A549 (cell line): ENCODE measurements at regions not wholly inside any gene's neighbourhood (a gene's known extent, or its start where the extent isn't known, plus 50 kb on each side); places are given as distances from the start of the nearest gene placed in this dataset.

Source experiments
- CBX2 ChIP-seq: fragments of 200-600 bp; sonication (generic); IDR thresholded peaks from 2 replicates; pipeline ENCODE4 v1.6.1; 2016; ENCODE audit warnings: low read depth, mild to moderate bottlenecking, borderline replicate concordance
- CEBPB ChIP-seq, 2 experiments: fragments of >200 bp in 1 of 2; sonication (Bioruptor Twin) in 1 of 2; formaldehyde crosslinking in 1 of 2; IDR thresholded peaks; 2 replicates each; pipeline ENCODE4 v1.6.1; 2012 to 2016
- MYC ChIP-seq: IDR thresholded peaks from 2 replicates; pipeline ENCODE4 v1.6.1; 2012; ENCODE audit warnings: mild to moderate bottlenecking, inconsistent platforms, low read length, improper control_type of control experiment, borderline replicate concordance
- POLR2A ChIP-seq: IDR thresholded peaks from 2 replicates; pipeline ENCODE4 v1.6.1; 2012; ENCODE audit warnings: mild to moderate bottlenecking, low read length
- RAD21 ChIP-seq, 2 experiments: fragments of >200 bp in 1 of 2; sonication (Bioruptor Twin) in 1 of 2; formaldehyde crosslinking in 1 of 2; IDR thresholded peaks in 1 of 2; conservative IDR thresholded peaks in 1 of 2; 2 replicates in 1 of 2; 3 replicates in 1 of 2; pipeline ENCODE4 v1.6.1; 2012 to 2018; ENCODE audit warnings: inconsistent platforms in 1 of 2
- SREBF2 ChIP-seq: fragments of 450-650 bp; IDR thresholded peaks from 2 replicates; pipeline ENCODE4 v1.6.1; 2014; ENCODE audit warnings: mild to moderate bottlenecking, moderate library complexity
- ZFP36 ChIP-seq: fragments of 450-650 bp; IDR thresholded peaks from 2 replicates; pipeline ENCODE4 v1.6.1; 2014; ENCODE audit warnings: borderline replicate concordance; ENCODE audit not compliant: partially characterized antibody
- TF ChIP-seq, protein P1 (sequence below): IDR thresholded peaks from 2 replicates; pipeline ENCODE4 v1.6.1; 2012
- TF ChIP-seq, protein P2 (sequence below): fragments of >200 bp; sonication (Bioruptor Twin); formaldehyde crosslinking; IDR thresholded peaks from 3 replicates; pipeline ENCODE4 v1.5.1; 2016
- TF ChIP-seq, protein P3 (sequence below): fragments of 450-650 bp; IDR thresholded peaks from 2 replicates; pipeline ENCODE4 v1.6.1; 2014; ENCODE audit warnings: antibody characterized with exemption
- TF ChIP-seq, protein P4 (sequence below): fragments of 200-600 bp; sonication (generic); IDR thresholded peaks from 2 replicates; pipeline ENCODE4 v1.6.1; 2016; ENCODE audit warnings: antibody characterized with exemption, mild to moderate bottlenecking, moderate library complexity

DNA sequence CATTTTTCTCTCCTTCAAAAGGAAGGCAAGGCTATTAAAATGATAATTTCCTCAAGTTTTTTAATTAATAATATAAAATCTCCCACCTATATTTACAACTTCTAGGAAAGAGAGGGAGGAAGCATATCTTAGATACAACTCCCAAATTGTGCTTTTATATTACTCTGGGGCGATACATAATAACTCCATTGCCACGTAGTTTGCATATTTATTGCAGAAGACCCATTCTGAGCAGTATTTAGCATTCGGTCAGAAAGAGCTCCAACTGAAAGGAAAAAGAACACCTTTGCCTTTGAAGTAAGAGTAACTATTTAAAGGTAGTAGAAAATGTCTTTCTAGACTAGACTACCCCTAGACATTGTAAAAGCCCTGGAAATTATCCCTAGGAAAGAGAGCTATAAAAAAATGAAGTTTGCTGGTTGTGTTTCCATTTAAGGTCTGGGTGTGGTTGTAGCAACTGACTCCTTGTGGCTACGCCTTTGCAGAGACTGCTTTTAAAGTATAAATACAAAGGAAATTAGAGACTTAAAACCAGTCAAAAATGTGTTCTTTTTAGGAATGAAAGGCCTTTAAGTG, 566.1 kb downstream of the ZNF608 start:
- TF ChIP-seq, protein P1, sequence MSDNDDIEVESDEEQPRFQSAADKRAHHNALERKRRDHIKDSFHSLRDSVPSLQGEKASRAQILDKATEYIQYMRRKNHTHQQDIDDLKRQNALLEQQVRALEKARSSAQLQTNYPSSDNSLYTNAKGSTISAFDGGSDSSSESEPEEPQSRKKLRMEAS: no peak
- TF ChIP-seq POLR2A (no peak), MYC (no peak), RAD21 (conservative IDR thresholded peaks at IDR 0.05 in 1 of 2, IDR thresholded peaks at IDR 0.05 in 1 of 2) (no peak), ZFP36 (no peak), CBX2 (no peak), SREBF2 (no peak), CEBPB (IDR thresholded peaks at IDR 0.05) (no peak)
- TF ChIP-seq, protein P2, sequence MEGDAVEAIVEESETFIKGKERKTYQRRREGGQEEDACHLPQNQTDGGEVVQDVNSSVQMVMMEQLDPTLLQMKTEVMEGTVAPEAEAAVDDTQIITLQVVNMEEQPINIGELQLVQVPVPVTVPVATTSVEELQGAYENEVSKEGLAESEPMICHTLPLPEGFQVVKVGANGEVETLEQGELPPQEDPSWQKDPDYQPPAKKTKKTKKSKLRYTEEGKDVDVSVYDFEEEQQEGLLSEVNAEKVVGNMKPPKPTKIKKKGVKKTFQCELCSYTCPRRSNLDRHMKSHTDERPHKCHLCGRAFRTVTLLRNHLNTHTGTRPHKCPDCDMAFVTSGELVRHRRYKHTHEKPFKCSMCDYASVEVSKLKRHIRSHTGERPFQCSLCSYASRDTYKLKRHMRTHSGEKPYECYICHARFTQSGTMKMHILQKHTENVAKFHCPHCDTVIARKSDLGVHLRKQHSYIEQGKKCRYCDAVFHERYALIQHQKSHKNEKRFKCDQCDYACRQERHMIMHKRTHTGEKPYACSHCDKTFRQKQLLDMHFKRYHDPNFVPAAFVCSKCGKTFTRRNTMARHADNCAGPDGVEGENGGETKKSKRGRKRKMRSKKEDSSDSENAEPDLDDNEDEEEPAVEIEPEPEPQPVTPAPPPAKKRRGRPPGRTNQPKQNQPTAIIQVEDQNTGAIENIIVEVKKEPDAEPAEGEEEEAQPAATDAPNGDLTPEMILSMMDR: no peak
- TF ChIP-seq, protein P3, sequence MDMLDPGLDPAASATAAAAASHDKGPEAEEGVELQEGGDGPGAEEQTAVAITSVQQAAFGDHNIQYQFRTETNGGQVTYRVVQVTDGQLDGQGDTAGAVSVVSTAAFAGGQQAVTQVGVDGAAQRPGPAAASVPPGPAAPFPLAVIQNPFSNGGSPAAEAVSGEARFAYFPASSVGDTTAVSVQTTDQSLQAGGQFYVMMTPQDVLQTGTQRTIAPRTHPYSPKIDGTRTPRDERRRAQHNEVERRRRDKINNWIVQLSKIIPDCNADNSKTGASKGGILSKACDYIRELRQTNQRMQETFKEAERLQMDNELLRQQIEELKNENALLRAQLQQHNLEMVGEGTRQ: no peak
- TF ChIP-seq, protein P4, sequence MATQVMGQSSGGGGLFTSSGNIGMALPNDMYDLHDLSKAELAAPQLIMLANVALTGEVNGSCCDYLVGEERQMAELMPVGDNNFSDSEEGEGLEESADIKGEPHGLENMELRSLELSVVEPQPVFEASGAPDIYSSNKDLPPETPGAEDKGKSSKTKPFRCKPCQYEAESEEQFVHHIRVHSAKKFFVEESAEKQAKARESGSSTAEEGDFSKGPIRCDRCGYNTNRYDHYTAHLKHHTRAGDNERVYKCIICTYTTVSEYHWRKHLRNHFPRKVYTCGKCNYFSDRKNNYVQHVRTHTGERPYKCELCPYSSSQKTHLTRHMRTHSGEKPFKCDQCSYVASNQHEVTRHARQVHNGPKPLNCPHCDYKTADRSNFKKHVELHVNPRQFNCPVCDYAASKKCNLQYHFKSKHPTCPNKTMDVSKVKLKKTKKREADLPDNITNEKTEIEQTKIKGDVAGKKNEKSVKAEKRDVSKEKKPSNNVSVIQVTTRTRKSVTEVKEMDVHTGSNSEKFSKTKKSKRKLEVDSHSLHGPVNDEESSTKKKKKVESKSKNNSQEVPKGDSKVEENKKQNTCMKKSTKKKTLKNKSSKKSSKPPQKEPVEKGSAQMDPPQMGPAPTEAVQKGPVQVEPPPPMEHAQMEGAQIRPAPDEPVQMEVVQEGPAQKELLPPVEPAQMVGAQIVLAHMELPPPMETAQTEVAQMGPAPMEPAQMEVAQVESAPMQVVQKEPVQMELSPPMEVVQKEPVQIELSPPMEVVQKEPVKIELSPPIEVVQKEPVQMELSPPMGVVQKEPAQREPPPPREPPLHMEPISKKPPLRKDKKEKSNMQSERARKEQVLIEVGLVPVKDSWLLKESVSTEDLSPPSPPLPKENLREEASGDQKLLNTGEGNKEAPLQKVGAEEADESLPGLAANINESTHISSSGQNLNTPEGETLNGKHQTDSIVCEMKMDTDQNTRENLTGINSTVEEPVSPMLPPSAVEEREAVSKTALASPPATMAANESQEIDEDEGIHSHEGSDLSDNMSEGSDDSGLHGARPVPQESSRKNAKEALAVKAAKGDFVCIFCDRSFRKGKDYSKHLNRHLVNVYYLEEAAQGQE: no peak
